ENCODE measurements at regions not wholly inside any gene's neighbourhood (a gene's known extent, or its start where the extent isn't known, plus 50 kb on each side); places are given as distances from the start of the nearest gene placed in this dataset.

- ChIA-PET POLR2A (no interaction called here), CTCF (interaction anchor here (0.6 to 0.8 kb wide), 2 partner anchors 18 to 571 kb away, joined by 3 read pairs; no protein-coding TSS in a partner anchor)
- dilution Hi-C loops (cut with MboI; ENCODE audit: extremely low pct_ligation_motif_present, low sequenced_read_pairs) (no loop called here), intact Hi-C loops (cut with micrococcal nuclease) (no loop called here)
- no peaks in the 10 kb centered on the region for H3K9me3 ChIP-seq (replicated peaks; ENCODE audit: control insufficient read depth, insufficient read depth, low read length)
- TF ChIP-seq FOS (IDR thresholded peaks at IDR 0.05; ENCODE audit: borderline replicate concordance, insufficient read depth, low read length) (no peak), POLR2A (IDR thresholded peaks at IDR 0.05; ENCODE audit: low read depth, low read length) (no peak), EZH2 (IDR thresholded peaks at IDR 0.05; ENCODE audit: borderline replicate concordance, low read depth, low read length, severe bottlenecking) (no peak), POLR2AphosphoS5 (IDR thresholded peaks at IDR 0.05; ENCODE audit: insufficient read depth, low read depth, low read length) (no peak), MYC (IDR thresholded peaks at IDR 0.05; ENCODE audit: low read depth, low read length) (no peak), JUN (IDR thresholded peaks at IDR 0.05; ENCODE audit: borderline replicate concordance, insufficient read depth, insufficient read length, low read depth) (no peak), GATA2 (IDR thresholded peaks at IDR 0.05; ENCODE audit: insufficient read depth, insufficient read length, low read depth, low read length) (no peak), MAX (IDR thresholded peaks at IDR 0.05; ENCODE audit: insufficient read depth, insufficient read length) (no peak)
- TF ChIP-seq, protein P1, sequence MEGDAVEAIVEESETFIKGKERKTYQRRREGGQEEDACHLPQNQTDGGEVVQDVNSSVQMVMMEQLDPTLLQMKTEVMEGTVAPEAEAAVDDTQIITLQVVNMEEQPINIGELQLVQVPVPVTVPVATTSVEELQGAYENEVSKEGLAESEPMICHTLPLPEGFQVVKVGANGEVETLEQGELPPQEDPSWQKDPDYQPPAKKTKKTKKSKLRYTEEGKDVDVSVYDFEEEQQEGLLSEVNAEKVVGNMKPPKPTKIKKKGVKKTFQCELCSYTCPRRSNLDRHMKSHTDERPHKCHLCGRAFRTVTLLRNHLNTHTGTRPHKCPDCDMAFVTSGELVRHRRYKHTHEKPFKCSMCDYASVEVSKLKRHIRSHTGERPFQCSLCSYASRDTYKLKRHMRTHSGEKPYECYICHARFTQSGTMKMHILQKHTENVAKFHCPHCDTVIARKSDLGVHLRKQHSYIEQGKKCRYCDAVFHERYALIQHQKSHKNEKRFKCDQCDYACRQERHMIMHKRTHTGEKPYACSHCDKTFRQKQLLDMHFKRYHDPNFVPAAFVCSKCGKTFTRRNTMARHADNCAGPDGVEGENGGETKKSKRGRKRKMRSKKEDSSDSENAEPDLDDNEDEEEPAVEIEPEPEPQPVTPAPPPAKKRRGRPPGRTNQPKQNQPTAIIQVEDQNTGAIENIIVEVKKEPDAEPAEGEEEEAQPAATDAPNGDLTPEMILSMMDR (IDR thresholded peaks at IDR 0.05; ENCODE audit: extremely low read depth in 1 of 2, insufficient read depth in 1 of 2, low read depth in 1 of 2, low read length in 2 of 2) = no peak
- H3K4me3 ChIP-seq (replicated peaks in 1 of 3; ENCODE audit: insufficient read depth in 1 of 3, low read depth in 1 of 3, low read length in 3 of 3) = no peak overlapping the region
- H3K36me3 ChIP-seq (ENCODE audit: control insufficient read depth in 2 of 2, extremely low read depth in 1 of 2, insufficient read depth in 2 of 2, low read length in 2 of 2) = no peaks in the 10 kb centered on the region
- H3K4me1 ChIP-seq (ENCODE audit: control insufficient read depth, extremely low read depth, insufficient read depth, low read length) = no peaks in the 10 kb centered on the region
- no TSS peak for BruUV-seq (replicated peaks)
- no peaks in the 10 kb centered on the region for H4K20me1 ChIP-seq (replicated peaks; ENCODE audit: control insufficient read depth, extremely low read depth, insufficient read depth, low read length)
- H2AFZ ChIP-seq (ENCODE audit: low read depth, low read length) = no peak overlapping the region
- peaks cover 7 to 11% of the 10 kb centered on the region in 2 experiments for H3K27me3 ChIP-seq (ENCODE audit: control insufficient read depth in 2 of 2, insufficient read depth in 2 of 2, low read length in 2 of 2)
- no peak for DNase-seq (ENCODE audit: low read depth, low spot score)
- no peak for FAIRE-seq
- H3K9me1 ChIP-seq (replicated peaks; ENCODE audit: control insufficient read depth, extremely low read depth, insufficient read depth, low read length) = no peaks in the 10 kb centered on the region
- no peak overlapping the region for H3K9ac ChIP-seq (replicated peaks; ENCODE audit: extremely low read depth, insufficient read depth, low read length)
- no peaks in the 10 kb centered on the region for H3K79me2 ChIP-seq (ENCODE audit: control insufficient read depth, insufficient read depth, low read length)
- H3K4me2 ChIP-seq (ENCODE audit: insufficient read depth, low read length) = no peak overlapping the region
- H3K27ac ChIP-seq (ENCODE audit: insufficient read depth, low read depth, low read length) = no peak overlapping the region
These were observed 102.3 kb upstream of the ZNF521 start for GRCh38 chr18:25454270-25454659.
